K562 (cell line): ENCODE measurements at regions not wholly inside any gene's neighbourhood (a gene's known extent, or its start where the extent isn't known, plus 50 kb on each side); places are given as distances from the start of the nearest gene placed in this dataset.

ENCODE experiments used
- CHD4 ChIP-seq: fragments of 200-600 bp; sonication (generic); IDR thresholded peaks from 3 replicates; pipeline ENCODE4 v1.6.1; 2012; ENCODE audit warnings: low read depth, mild to moderate bottlenecking, mixed read lengths, low read length, inconsistent platforms; ENCODE audit not compliant: insufficient read depth, insufficient replicate concordance, poor library complexity, severe bottlenecking
- MEF2D ChIP-seq: conservative IDR thresholded peaks from 2 replicates; pipeline ENCODE4 v1.6.1; 2016; ENCODE audit warnings: low read depth, missing genetic modification characterization, missing compliant biosample characterization
- ZBTB17 ChIP-seq: fragments of 450-650 bp; formaldehyde crosslinking; IDR thresholded peaks from 2 replicates; pipeline ENCODE4 v1.4.0; 2020; ENCODE audit warnings: mild to moderate bottlenecking
- ZNF165 ChIP-seq: fragments of 250-450 bp; sonication (Bioruptor Pico); IDR thresholded peaks from 2 replicates; pipeline ENCODE4 v1.4.0; 2020; ENCODE audit warnings: borderline replicate concordance
- ZNF589 ChIP-seq: fragments of 200-800 bp; sonication (Bioruptor generic); IDR thresholded peaks from 2 replicates; pipeline ENCODE4 v1.6.1; 2016; ENCODE audit warnings: low read depth, missing genetic modification characterization, missing compliant biosample characterization
- ZNF696 ChIP-seq: fragments of 250-450 bp; sonication (Bioruptor Pico); conservative IDR thresholded peaks from 2 replicates; pipeline ENCODE4 v1.4.0; 2020; ENCODE audit warnings: mild to moderate bottlenecking, moderate library complexity
- TF ChIP-seq, protein P1 (sequence below): fragments of 450-650 bp; formaldehyde crosslinking; IDR thresholded peaks from 2 replicates; pipeline ENCODE4 v1.4.0; 2022; ENCODE audit warnings: missing genetic modification characterization
- TF ChIP-seq, protein P2 (sequence below): fragments of 450-650 bp; IDR thresholded peaks from 2 replicates; pipeline ENCODE4 v1.6.1; 2018; ENCODE audit not compliant: partially characterized antibody
- TF ChIP-seq, protein P3 (sequence below), 2 experiments: fragments of 450-650 bp in 1 of 2; sonication (generic) in 1 of 2; formaldehyde crosslinking in 1 of 2; IDR thresholded peaks; 2 replicates each; pipeline versions ENCODE4 v1.7.1 to v1.9.0; 2016 to 2022; ENCODE audit warnings: inconsistent platforms in 1 of 2, mild to moderate bottlenecking in 1 of 2, missing genetic modification reagents in 1 of 2

DNA sequence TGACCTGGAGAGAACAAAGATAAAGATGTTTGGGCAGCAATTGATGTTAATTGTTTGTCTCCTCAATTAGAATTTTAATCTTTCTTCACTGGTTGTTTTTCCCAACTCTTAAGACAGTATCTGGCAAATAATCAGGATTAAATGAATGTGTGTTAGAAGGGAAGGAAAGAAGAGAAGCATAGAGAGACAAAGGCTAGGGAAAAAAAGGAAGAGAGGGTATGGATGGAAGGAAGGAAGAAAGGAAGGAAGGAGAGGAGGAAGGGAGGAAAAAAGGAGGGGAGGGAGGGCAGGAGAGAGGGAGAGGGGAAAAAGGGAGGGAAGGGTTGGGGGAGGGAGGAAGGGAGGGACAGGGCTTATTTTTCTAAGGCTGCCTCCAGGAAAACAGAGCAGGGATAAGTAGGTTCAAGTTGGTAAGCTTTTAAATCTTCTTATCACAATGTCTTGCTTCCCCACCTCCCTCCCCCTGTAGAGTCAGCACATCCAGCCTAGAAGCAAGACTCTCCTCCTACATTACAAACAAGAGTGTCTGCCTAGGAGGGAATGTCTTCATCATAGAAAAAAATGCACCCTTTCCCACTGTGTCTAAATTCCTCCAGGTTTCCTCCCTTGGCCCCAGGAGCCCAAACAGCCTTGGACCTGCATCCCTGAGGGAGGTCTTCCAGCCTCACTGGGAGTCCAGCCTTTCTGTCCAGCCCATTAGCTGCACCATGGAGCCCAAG lies 447.8 kb upstream of the JARID2 start (continued):
- TF ChIP-seq, protein P1, sequence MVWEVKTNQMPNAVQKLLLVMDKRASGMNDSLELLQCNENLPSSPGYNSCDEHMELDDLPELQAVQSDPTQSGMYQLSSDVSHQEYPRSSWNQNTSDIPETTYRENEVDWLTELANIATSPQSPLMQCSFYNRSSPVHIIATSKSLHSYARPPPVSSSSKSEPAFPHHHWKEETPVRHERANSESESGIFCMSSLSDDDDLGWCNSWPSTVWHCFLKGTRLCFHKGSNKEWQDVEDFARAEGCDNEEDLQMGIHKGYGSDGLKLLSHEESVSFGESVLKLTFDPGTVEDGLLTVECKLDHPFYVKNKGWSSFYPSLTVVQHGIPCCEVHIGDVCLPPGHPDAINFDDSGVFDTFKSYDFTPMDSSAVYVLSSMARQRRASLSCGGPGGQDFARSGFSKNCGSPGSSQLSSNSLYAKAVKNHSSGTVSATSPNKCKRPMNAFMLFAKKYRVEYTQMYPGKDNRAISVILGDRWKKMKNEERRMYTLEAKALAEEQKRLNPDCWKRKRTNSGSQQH (CRISPR knock-in tag), result peak; percentile 92; the same call in 1 of the 2 replicates
- TF ChIP-seq ZNF696 (CRISPR knock-in tag), result 0 out of 2 replicates have a peak, but pooled peaks have one; percentile 65
- TF ChIP-seq CHD4, result no peak
- TF ChIP-seq ZNF165 (CRISPR knock-in tag), result peak; percentile 75
- no peak for TF ChIP-seq ZNF589 (CRISPR knock-in tag)
- 0 out of 2 replicates have a peak, but pooled peaks have one; percentile 38 for TF ChIP-seq ZBTB17
- no peak for TF ChIP-seq MEF2D (tag)
- TF ChIP-seq, protein P2, sequence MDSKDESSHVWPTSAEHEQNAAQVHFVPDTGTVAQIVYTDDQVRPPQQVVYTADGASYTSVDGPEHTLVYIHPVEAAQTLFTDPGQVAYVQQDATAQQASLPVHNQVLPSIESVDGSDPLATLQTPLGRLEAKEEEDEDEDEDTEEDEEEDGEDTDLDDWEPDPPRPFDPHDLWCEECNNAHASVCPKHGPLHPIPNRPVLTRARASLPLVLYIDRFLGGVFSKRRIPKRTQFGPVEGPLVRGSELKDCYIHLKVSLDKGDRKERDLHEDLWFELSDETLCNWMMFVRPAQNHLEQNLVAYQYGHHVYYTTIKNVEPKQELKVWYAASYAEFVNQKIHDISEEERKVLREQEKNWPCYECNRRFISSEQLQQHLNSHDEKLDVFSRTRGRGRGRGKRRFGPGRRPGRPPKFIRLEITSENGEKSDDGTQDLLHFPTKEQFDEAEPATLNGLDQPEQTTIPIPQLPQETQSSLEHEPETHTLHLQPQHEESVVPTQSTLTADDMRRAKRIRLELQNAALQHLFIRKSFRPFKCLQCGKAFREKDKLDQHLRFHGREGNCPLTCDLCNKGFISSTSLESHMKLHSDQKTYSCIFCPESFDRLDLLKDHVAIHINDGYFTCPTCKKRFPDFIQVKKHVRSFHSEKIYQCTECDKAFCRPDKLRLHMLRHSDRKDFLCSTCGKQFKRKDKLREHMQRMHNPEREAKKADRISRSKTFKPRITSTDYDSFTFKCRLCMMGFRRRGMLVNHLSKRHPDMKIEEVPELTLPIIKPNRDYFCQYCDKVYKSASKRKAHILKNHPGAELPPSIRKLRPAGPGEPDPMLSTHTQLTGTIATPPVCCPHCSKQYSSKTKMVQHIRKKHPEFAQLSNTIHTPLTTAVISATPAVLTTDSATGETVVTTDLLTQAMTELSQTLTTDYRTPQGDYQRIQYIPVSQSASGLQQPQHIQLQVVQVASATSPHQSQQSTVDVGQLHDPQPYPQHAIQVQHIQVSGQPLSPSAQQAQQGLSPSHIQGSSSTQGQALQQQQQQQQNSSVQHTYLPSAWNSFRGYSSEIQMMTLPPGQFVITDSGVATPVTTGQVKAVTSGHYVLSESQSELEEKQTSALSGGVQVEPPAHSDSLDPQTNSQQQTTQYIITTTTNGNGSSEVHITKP, result peak; percentile 68
- TF ChIP-seq, protein P3, sequence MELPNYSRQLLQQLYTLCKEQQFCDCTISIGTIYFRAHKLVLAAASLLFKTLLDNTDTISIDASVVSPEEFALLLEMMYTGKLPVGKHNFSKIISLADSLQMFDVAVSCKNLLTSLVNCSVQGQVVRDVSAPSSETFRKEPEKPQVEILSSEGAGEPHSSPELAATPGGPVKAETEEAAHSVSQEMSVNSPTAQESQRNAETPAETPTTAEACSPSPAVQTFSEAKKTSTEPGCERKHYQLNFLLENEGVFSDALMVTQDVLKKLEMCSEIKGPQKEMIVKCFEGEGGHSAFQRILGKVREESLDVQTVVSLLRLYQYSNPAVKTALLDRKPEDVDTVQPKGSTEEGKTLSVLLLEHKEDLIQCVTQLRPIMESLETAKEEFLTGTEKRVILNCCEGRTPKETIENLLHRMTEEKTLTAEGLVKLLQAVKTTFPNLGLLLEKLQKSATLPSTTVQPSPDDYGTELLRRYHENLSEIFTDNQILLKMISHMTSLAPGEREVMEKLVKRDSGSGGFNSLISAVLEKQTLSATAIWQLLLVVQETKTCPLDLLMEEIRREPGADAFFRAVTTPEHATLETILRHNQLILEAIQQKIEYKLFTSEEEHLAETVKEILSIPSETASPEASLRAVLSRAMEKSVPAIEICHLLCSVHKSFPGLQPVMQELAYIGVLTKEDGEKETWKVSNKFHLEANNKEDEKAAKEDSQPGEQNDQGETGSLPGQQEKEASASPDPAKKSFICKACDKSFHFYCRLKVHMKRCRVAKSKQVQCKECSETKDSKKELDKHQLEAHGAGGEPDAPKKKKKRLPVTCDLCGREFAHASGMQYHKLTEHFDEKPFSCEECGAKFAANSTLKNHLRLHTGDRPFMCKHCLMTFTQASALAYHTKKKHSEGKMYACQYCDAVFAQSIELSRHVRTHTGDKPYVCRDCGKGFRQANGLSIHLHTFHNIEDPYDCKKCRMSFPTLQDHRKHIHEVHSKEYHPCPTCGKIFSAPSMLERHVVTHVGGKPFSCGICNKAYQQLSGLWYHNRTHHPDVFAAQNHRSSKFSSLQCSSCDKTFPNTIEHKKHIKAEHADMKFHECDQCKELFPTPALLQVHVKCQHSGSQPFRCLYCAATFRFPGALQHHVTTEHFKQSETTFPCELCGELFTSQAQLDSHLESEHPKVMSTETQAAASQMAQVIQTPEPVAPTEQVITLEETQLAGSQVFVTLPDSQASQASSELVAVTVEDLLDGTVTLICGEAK (IDR thresholded peaks at IDR 0.05), result 0 out of 2 replicates have a peak, but pooled peaks have one; percentile 39
- TF ChIP-seq, protein P3 (CRISPR knock-in tag; IDR thresholded peaks at IDR 0.05), result no peak
